Prostate gland (tissue), 2 donors: ENCODE measurements at regions not wholly inside any gene's neighbourhood (a gene's known extent, or its start where the extent isn't known, plus 50 kb on each side); places are given as distances from the start of the nearest gene placed in this dataset.

Source experiments
- DNase-seq: peaks from one replicate; pipeline ENCODE4 v3.0.0-alpha.2; 2019; ENCODE audit warnings: low spot score
- H3K27ac ChIP-seq, 2 donors: fragments of 200-600 bp; sonication (generic); 2 replicates each; pipeline ENCODE4 v1.5.1; 2017 to 2019
- H3K27me3 ChIP-seq: fragments of 200-600 bp; sonication (generic); replicated peaks from 2 replicates; pipeline ENCODE4 v1.5.1; 2019; ENCODE audit not compliant: insufficient read depth
- H3K36me3 ChIP-seq, 2 donors: fragments of 200-600 bp; sonication (generic); 1 replicate in 1 of 2; 2 replicates in 1 of 2; pipeline versions ENCODE4 v1.5.1 to v1.8.1; 2017 to 2019
- H3K4me1 ChIP-seq: fragments of 200-600 bp; sonication (generic); replicated peaks from 2 replicates; pipeline ENCODE4 v1.5.1; 2019
- H3K4me3 ChIP-seq, 2 donors: fragments of 200-600 bp; sonication (generic); 2 replicates each; pipeline ENCODE4 v1.5.1; 2017 to 2019
- H3K9me3 ChIP-seq: fragments of 200-600 bp; sonication (generic); 2 replicates; pipeline ENCODE4 v1.5.1; 2017
- CTCF ChIP-seq, 4 experiments: fragments of 200-600 bp in 2 of 4; fragments of 450-650 bp in 2 of 4; sonication (generic) in 2 of 4; IDR thresholded peaks; 1 replicate in 3 of 4; 2 replicates in 1 of 4; pipeline ENCODE4 v1.5.1; 2016 to 2019; ENCODE audit warnings: antibody characterized with exemption in 4 of 4, mild to moderate bottlenecking in 2 of 4, moderate library complexity in 2 of 4
- POLR2A ChIP-seq: fragments of 450-650 bp; IDR thresholded peaks from one replicate; pipeline ENCODE4 v1.6.1; 2016; ENCODE audit warnings: antibody characterized with exemption, mild to moderate bottlenecking
- POLR2AphosphoS5 ChIP-seq: sonication (generic); formaldehyde crosslinking; IDR thresholded peaks from one replicate; pipeline ENCODE4 v1.6.1; 2017; ENCODE audit warnings: antibody characterized with exemption
- WGBS: methylation state at CpG from one replicate; pipeline ENCODE4 v1.1.5; 2018; 5-methylcytosine and 5-hydroxymethylcytosine counted together
- intact Hi-C: fragments of 100-400 bp; cut with DNase I; formaldehyde crosslinking; loops from one replicate; pipeline ENCODE4 v1.14.2; 2022

GRCh38 chr11:70736937-70737640 lies 338.8 kb downstream of the CTTN start:
- TF ChIP-seq CTCF (IDR thresholded peaks at IDR 0.05) (no peak), POLR2A (no peak), POLR2AphosphoS5 (no peak)
- intact Hi-C loops = no loop called here

GRCh38 chr11:70737816-70738630 lies 339.7 kb downstream of the CTTN start:
- no peak for DNase-seq
- Histone ChIP-seq H3K4me1 (no peaks in the 10 kb centered on the region), H3K9me3 (no peaks in the 10 kb centered on the region), H3K36me3 (no peaks in the 10 kb centered on the region), H3K4me3 (no peak overlapping the region), H3K27ac (no peak overlapping the region), H3K27me3 (no peaks in the 10 kb centered on the region)
- intact Hi-C loops = no loop called here
- 95% methylated on average over 31 of the region's 31 CpGs for WGBS
- TF ChIP-seq POLR2A = no peak
- no peak for TF ChIP-seq POLR2AphosphoS5
- TF ChIP-seq CTCF (IDR thresholded peaks at IDR 0.05) = no peak

More at GRCh38 chr11:70736937-70737640, 338.8 kb downstream of the CTTN start:
- Histone ChIP-seq H3K27ac (no peak overlapping the region), H3K4me1 (no peaks in the 10 kb centered on the region), H3K9me3 (no peaks in the 10 kb centered on the region), H3K4me3 (no peak overlapping the region), H3K36me3 (no peaks in the 10 kb centered on the region), H3K27me3 (no peaks in the 10 kb centered on the region)
- DNase-seq = no peak
- WGBS = 87% methylated on average over 17 of the region's 17 CpGs

- H3K27me3 ChIP-seq = no peaks in the 10 kb centered on the region
- no peak for DNase-seq
- no peaks in the 10 kb centered on the region for H3K4me1 ChIP-seq
- no peak for TF ChIP-seq CTCF (IDR thresholded peaks at IDR 0.05)
- TF ChIP-seq POLR2A = no peak
- TF ChIP-seq POLR2AphosphoS5 = no peak
- no peak overlapping the region for H3K4me3 ChIP-seq
- intact Hi-C loops = no loop called here
- H3K27ac ChIP-seq = no peak overlapping the region
- H3K9me3 ChIP-seq = no peaks in the 10 kb centered on the region
- H3K36me3 ChIP-seq = no peaks in the 10 kb centered on the region
- 93% methylated on average over 12 of the region's 12 CpGs for WGBS
Measured at GRCh38 chr11:70738661-70739060, 340.3 kb downstream of the CTTN start.

- no peak for DNase-seq
- 97% methylated on average over 8 of the region's 8 CpGs for WGBS
- intact Hi-C loops = no loop called here
- H3K4me3 ChIP-seq = no peak overlapping the region
- H3K9me3 ChIP-seq = no peaks in the 10 kb centered on the region
- no peaks in the 10 kb centered on the region for H3K4me1 ChIP-seq
- H3K27ac ChIP-seq = no peak overlapping the region
- no peaks in the 10 kb centered on the region for H3K36me3 ChIP-seq
- no peak for TF ChIP-seq CTCF (IDR thresholded peaks at IDR 0.05)
- no peak for TF ChIP-seq POLR2AphosphoS5
- TF ChIP-seq POLR2A = no peak
- H3K27me3 ChIP-seq = no peaks in the 10 kb centered on the region
Measured at GRCh38 chr11:70739091-70739490, 340.8 kb downstream of the CTTN start.
